ENCODE measurements at regions not wholly inside any gene's neighbourhood (a gene's known extent, or its start where the extent isn't known, plus 50 kb on each side); places are given as distances from the start of the nearest gene placed in this dataset.

- TF ChIP-seq CTCF (IDR thresholded peaks at IDR 0.05): no peak
- TF ChIP-seq POLR2A (IDR thresholded peaks at IDR 0.05): no peak
- TF ChIP-seq EP300 (IDR thresholded peaks at IDR 0.05): no peak
- TF ChIP-seq POLR2AphosphoS5 (IDR thresholded peaks at IDR 0.05): no peak
These were observed 346.0 kb upstream of the EPHA5 start for GRCh38 chr4:66016240-66016639.
